ENCODE measurements at regions not wholly inside any gene's neighbourhood (a gene's known extent, or its start where the extent isn't known, plus 50 kb on each side); places are given as distances from the start of the nearest gene placed in this dataset.
A peak's percentile ranks its signal among the peaks of the same experiment; 100 is the strongest.

GRCh38 chr2:173589604-173590275 lies 235.1 kb downstream of the CDCA7 start:
- DNase-seq = no peak

GRCh38 chr2:173590276-173590861 lies 235.7 kb downstream of the CDCA7 start:
- DNase-seq = no peak

- DNase-seq = no peak
Measured at GRCh38 chr2:173593109-173593508, 238.4 kb downstream of the CDCA7 start.

- DNase-seq = no peak
Measured at GRCh38 chr2:173596244-173596643, 241.6 kb downstream of the CDCA7 start.

GRCh38 chr2:173598525-173598924 lies 243.9 kb downstream of the CDCA7 start:
- DNase-seq = no peak

DNA sequence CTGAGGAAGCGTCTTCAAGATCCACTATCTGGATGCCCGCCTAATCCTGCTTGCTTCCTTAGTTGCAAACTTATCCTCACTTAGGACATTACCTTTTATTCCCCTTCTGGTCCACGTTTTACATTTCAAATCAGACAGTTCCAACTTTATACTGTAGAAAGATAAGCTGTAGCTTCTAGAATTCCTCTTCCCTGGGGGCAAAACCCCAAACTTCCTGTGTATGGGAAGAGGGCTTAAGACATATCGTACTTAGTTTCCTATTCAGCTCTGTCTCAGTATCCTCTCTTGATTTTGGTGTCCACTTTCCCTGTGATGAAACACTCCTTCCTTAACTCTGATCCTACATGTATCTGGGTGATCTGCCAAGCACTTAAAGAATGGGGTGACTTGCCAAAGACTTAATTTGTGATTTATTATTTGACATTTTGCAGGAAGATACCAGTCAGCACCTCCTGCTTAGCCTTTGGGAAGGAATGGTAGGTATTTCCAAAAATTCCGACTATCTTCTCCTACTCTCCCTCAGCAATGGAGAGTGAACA lies 245.2 kb downstream of the CDCA7 start:
- no peak for DNase-seq

- DNase-seq = no peak
Measured at GRCh38 chr2:173602153-173602795, 247.6 kb downstream of the CDCA7 start.

- no peak for DNase-seq
Measured at GRCh38 chr2:173605994-173606393, 251.3 kb downstream of the CDCA7 start.

GRCh38 chr2:173606619-173607248 lies 252.1 kb downstream of the CDCA7 start:
- DNase-seq = no peak

DNA sequence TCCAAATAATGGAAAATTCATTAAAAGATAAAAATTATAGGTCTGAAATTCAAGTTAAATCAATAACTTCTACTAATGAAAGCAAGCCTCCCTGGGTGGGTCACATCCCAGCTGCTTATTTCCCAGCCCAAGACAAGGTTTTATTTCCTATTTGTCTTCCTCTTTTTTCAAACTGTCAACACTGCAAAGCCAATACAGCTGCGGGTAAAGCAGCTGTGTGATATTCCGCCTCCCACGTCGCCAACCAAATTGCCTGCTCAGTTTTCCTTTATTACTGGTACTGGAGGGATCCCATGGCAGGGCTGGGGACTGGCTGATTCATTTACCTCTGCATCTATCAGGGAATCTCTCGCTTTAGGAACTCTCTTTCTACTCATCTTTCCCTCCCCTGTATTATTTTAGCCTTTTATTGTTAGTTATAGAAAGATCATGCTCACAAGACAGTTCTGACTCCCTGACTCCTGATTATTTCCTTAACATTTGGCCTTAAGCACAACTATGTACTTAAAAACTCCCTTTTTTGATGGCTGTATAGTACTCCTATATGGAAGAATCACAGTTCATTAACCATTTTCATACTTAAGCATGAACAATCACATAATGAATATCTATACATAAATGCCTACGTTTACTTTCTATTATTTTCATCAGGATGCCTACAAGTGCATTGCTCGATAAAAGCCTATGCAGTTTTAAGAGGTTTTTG lies 253.1 kb downstream of the CDCA7 start:
- peak; percentile 50 for DNase-seq

DNA sequence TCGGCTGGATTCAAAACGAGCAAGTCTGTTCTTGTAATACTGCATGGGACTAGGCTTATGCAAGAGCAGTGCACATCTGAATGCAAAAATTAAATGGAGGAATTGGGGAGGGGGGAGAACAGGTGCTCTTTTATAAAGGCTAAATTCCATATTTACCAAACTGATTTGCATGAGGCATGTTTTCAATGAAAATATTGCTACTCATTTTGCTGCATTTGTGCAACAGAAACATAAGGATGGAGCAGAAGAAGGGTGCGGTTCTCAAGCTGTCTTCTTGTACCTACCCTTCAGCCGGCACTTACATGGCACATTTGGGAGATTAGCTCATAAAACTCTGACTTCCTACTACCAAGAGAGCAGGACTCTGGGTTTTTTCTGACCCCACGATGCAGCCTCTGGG lies 256.4 kb downstream of the CDCA7 start:
- no peak for DNase-seq

- no peak for DNase-seq
Measured at GRCh38 chr2:173612354-173612753, 257.7 kb downstream of the CDCA7 start.

DNA sequence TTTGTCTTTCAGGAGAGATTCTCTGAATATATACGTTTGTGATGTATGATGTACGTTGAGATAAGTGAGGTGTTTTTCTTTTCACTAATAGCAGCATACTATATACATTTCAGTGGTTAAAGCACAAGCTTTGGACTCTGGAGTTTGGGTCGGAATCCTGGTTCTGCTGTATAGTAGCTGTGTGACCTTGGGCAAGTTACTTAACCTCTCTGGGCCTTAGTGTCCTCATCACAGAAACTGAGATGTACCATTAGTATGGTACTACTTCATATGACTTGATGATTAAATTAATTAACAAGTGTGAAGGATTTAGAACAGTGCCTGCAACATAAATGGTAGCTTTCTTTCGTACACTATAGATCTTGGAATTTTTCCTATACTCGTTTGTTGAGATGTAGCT lies 258.7 kb downstream of the CDCA7 start:
- no peak for DNase-seq

DNA sequence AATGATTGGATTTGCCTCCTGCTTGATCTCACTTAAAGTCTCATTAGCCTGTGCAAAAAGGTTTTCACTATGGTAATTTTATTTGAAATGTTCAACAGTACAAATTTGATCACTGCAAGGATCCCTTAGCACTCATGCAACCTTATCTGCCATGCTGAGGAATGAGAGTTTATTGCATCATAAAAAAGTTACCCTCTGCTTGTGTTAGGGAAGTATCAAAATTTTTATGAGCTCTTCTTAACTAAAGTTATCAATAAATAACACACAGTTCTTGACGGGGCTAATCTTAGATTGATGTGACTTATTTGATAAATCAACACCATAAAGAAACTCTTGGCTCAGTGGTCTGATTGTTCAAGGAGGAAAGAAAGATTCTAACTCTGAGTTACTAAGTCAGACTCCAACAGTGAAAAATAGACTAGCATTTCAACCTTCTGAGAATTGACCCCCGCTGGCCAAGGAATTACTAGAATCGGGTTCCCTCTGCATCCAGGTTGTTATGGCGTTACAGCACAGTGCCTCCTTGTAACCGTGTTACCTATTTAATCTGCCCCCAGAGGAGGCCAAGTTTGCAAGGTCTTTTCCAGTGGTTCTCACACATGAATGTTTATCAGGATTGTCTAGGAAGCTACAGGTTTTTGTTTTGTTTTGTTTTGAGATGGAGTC lies 259.7 kb downstream of the CDCA7 start:
- no peak for DNase-seq

GRCh38 chr2:173623438-173624319 lies 269.0 kb downstream of the CDCA7 start:
- DNase-seq = no peak

GRCh38 chr2:173625315-173625714 lies 270.6 kb downstream of the CDCA7 start:
- DNase-seq = no peak

DNA sequence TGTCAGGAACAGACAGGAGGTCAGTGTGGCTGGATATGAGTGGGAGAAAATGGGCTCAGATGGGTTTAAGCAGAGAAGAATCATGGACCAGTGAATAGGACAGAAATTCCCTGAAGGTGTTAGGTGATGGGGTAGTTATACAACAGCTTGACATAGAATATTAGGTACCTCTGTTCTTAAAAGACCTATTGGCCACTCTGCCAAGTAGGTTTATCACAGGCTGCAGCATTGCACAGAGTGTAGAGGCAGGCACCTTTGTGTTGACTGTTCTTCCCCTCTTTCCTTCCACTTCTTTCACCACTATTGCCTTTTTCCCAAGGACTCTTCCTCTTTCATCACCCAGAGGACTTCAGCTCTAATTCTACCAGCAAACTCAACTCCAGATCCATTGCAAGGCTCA lies 274.4 kb downstream of the CDCA7 start:
- no peak for DNase-seq

DNA sequence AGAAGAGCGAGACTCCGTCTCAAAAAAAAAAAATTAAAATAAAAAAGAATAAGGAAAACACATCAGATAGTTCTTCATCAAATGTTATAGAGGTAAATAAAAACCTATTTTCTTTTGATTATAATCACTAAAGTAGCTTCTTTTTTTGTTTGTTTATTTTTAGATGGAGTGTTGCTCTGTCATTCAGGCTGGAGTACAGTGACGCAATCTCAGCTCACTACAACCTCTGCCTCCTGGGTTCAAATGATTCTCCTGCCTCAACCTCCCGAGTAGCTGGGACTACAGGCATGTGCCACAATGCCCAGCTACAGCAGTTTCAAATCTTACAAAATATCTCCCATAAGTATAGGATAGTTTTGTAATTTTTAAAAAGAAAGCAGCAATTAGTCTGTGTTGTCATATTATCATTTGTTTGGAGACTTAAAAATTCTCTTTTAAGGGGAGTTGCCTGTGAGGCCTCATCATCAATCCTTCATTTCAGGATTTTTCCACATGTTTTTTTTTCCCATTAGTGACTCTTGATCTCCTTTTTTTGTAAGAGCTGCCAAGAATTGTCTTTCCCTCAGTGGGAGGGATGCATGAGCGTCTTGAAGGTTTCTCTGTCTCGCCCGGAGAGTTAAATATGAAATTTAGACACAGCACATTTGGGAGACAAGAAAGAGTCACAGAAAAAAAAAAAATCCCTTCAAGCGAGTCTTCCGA lies 275.9 kb downstream of the CDCA7 start:
- DNase-seq = no peak

DNA sequence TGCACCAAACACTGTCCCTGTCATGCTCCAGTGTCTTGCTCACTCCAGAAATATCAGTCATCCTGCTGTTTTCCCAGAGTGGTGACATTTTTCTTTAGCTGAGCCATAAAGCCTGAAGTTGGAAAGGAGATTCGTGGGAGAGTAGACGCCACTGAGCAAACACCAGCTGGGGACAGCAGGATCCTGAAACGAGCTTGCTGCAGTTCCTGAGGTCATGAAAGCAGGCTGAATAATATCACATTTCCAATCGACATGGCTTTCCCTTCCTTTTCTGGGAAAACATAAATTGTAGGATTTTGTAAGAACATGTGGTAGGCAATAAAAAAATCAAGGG lies 276.4 kb downstream of the CDCA7 start:
- DNase-seq = peak; percentile 89

DNA sequence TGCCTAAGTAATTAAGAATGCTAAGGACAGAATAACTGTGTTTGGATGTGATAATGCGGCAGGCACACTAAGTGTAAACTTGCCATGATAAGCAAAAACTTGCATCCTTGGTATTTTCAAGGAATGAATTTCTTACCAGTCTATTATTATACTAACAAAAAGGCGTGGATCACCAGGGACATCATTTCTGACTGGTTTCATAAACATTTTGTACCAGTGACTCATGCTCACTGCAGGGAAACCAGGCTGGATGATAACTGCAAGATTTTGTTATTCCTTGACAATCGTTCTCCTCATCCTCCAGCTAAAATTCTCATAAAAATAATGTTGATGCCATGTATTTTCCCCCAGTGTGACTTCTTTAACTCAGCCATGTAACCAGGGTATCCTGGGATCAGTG lies 289.5 kb downstream of the CDCA7 start:
- DNase-seq = no peak
